GM10266 (cell line): ENCODE measurements at regions not wholly inside any gene's neighbourhood (a gene's known extent, or its start where the extent isn't known, plus 50 kb on each side); places are given as distances from the start of the nearest gene placed in this dataset.
"Not testable (repeated sequence)": the region's sequence is repeated elsewhere in the genome, so short reads cannot be mapped to it uniquely, and the experiment has no call there.

Experiments
- DNase-seq: peaks from one replicate; pipeline ENCODE4 v3.0.0; 2012; ENCODE audit errors: extremely low spot score
- CTCF ChIP-seq: IDR thresholded peaks from 2 replicates; pipeline ENCODE4 v1.5.1; 2012; ENCODE audit warnings: mild to moderate bottlenecking, low read depth; ENCODE audit not compliant: control insufficient read depth, insufficient read depth; ENCODE audit errors: missing control alignments

- DNase-seq: no peak
- TF ChIP-seq CTCF: no peak
Measured at GRCh38 chr7:68862261-68862660, 736.0 kb upstream of the AUTS2 start.

- no peak for DNase-seq
- no peak for TF ChIP-seq CTCF
Measured at GRCh38 chr7:68862736-68863135, 735.5 kb upstream of the AUTS2 start.

- no peak for DNase-seq
- no peak for TF ChIP-seq CTCF
Measured at GRCh38 chr7:68865351-68866199, 732.7 kb upstream of the AUTS2 start.

- DNase-seq: no peak
- TF ChIP-seq CTCF: no peak
Measured at GRCh38 chr7:68866200-68866570, 732.1 kb upstream of the AUTS2 start.

- not testable (repeated sequence) for DNase-seq
Measured at GRCh38 chr7:68866721-68867120, 731.6 kb upstream of the AUTS2 start.

- no peak for TF ChIP-seq CTCF
- DNase-seq: no peak
Measured at GRCh38 chr7:68868978-68869377, 729.3 kb upstream of the AUTS2 start.

- no peak for DNase-seq
- no peak for TF ChIP-seq CTCF
Measured at GRCh38 chr7:68873616-68874015, 724.7 kb upstream of the AUTS2 start.

GRCh38 chr7:68875857-68876256 lies 722.4 kb upstream of the AUTS2 start:
- no peak for TF ChIP-seq CTCF

GRCh38 chr7:68887116-68887515 lies 711.2 kb upstream of the AUTS2 start:
- not testable (repeated sequence) for DNase-seq

More at GRCh38 chr7:68875857-68876256, 722.4 kb upstream of the AUTS2 start:
- DNase-seq: no peak
